ENCODE measurements at regions not wholly inside any gene's neighbourhood (a gene's known extent, or its start where the extent isn't known, plus 50 kb on each side); places are given as distances from the start of the nearest gene placed in this dataset.

GRCh38 chr1:221913351-221913892, 171.5 kb upstream of the DUSP10 start:
- CTCF ChIA-PET = no interaction called here
- no peak for DNase-seq
- no peak overlapping the region for H3K27ac Mint-ChIP-seq (ENCODE audit: unreplicated experiment)
- H3K4me3 Mint-ChIP-seq (ENCODE audit: unreplicated experiment) = no peak overlapping the region
- no peak for TF ChIP-seq CTCF (IDR thresholded peaks at IDR 0.05; ENCODE audit: insufficient read depth in 1 of 2, low read depth in 1 of 2, low read length in 1 of 2, severe bottlenecking in 1 of 2, unreplicated experiment in 1 of 2)
- no peaks in the 10 kb centered on the region for H3K36me3 ChIP-seq (ENCODE audit: control insufficient read depth, insufficient read depth, low read length)
- H3K27me3 Mint-ChIP-seq (ENCODE audit: insufficient read depth, unreplicated experiment) = peaks cover 5% of the 10 kb centered on the region
- BruUV-seq (replicated peaks) = no TSS peak
- H3K4me3 ChIP-seq (ENCODE audit: low read depth, low read length) = no peak overlapping the region
- no peaks in the 10 kb centered on the region for H3K27me3 ChIP-seq (replicated peaks; ENCODE audit: control insufficient read depth, insufficient read depth, low read length)
- POLR2A ChIA-PET = no interaction called here
- no peaks in the 10 kb centered on the region for H3K9me3 ChIP-seq
- no peaks in the 10 kb centered on the region for H3K4me1 ChIP-seq
- intact Hi-C loops (cut with micrococcal nuclease; ENCODE audit: unreplicated experiment) = no loop called here
- H3K9me3 Mint-ChIP-seq (ENCODE audit: unreplicated experiment) = no peaks in the 10 kb centered on the region
- no peaks in the 10 kb centered on the region for H3K36me3 Mint-ChIP-seq (ENCODE audit: insufficient read depth, unreplicated experiment)
- no peaks in the 10 kb centered on the region for H3K4me1 Mint-ChIP-seq (ENCODE audit: low read depth, unreplicated experiment)

GRCh38 chr1:221912230-221912629, 170.3 kb upstream of the DUSP10 start:
- peaks cover 5% of the 10 kb centered on the region for H3K27me3 Mint-ChIP-seq (ENCODE audit: insufficient read depth, unreplicated experiment)
- ChIA-PET POLR2A (no interaction called here), CTCF (no interaction called here)
- Histone ChIP-seq H3K9me3 (no peaks in the 10 kb centered on the region), H3K4me1 (no peaks in the 10 kb centered on the region), H3K4me3 (ENCODE audit: low read depth, low read length) (no peak overlapping the region), H3K36me3 (ENCODE audit: control insufficient read depth, insufficient read depth, low read length) (no peaks in the 10 kb centered on the region), H3K27me3 (replicated peaks; ENCODE audit: control insufficient read depth, insufficient read depth, low read length) (no peaks in the 10 kb centered on the region)
- H3K36me3 Mint-ChIP-seq (ENCODE audit: insufficient read depth, unreplicated experiment) = no peaks in the 10 kb centered on the region
- BruUV-seq (replicated peaks) = no TSS peak
- TF ChIP-seq CTCF (IDR thresholded peaks at IDR 0.05; ENCODE audit: insufficient read depth in 1 of 2, low read depth in 1 of 2, low read length in 1 of 2, severe bottlenecking in 1 of 2, unreplicated experiment in 1 of 2) = no peak
- no peaks in the 10 kb centered on the region for H3K9me3 Mint-ChIP-seq (ENCODE audit: unreplicated experiment)
- intact Hi-C loops (cut with micrococcal nuclease; ENCODE audit: unreplicated experiment) = no loop called here
- no peaks in the 10 kb centered on the region for H3K4me1 Mint-ChIP-seq (ENCODE audit: low read depth, unreplicated experiment)
- no peak overlapping the region for H3K4me3 Mint-ChIP-seq (ENCODE audit: unreplicated experiment)
- DNase-seq = no peak
- H3K27ac Mint-ChIP-seq (ENCODE audit: unreplicated experiment) = no peak overlapping the region

DNA sequence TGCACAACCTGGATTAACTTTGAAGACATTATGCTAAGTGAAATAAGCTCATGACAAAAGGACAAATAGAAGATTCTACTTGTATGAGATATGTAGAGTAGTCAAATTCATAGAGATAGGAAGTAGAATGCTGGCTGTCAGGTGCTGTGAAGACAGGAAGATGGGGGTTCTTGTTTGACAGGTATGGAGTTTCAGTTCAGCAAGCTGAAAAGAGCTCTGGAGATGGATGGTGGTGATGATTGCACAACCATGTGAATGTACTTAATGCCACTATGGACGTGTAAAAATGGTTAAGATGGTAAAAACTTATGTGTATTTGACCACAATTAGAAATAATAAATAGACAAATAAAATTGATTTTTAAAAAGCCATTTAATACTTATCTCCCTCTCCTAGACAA, 169.8 kb upstream of the DUSP10 start:
- H3K36me3 Mint-ChIP-seq (ENCODE audit: insufficient read depth, unreplicated experiment) = no peaks in the 10 kb centered on the region
- peaks cover 5% of the 10 kb centered on the region for H3K27me3 Mint-ChIP-seq (ENCODE audit: insufficient read depth, unreplicated experiment)
- TF ChIP-seq CTCF (IDR thresholded peaks at IDR 0.05; ENCODE audit: insufficient read depth in 1 of 2, low read depth in 1 of 2, low read length in 1 of 2, severe bottlenecking in 1 of 2, unreplicated experiment in 1 of 2) = no peak
- ChIA-PET CTCF (no interaction called here), POLR2A (no interaction called here)
- no peaks in the 10 kb centered on the region for H3K4me1 ChIP-seq
- no peaks in the 10 kb centered on the region for H3K9me3 Mint-ChIP-seq (ENCODE audit: unreplicated experiment)
- no TSS peak for BruUV-seq (replicated peaks)
- no peaks in the 10 kb centered on the region for H3K36me3 ChIP-seq (ENCODE audit: control insufficient read depth, insufficient read depth, low read length)
- H3K4me3 Mint-ChIP-seq (ENCODE audit: unreplicated experiment) = no peak overlapping the region
- H3K4me3 ChIP-seq (ENCODE audit: low read depth, low read length) = no peak overlapping the region
- no peaks in the 10 kb centered on the region for H3K27me3 ChIP-seq (replicated peaks; ENCODE audit: control insufficient read depth, insufficient read depth, low read length)
- no peaks in the 10 kb centered on the region for H3K4me1 Mint-ChIP-seq (ENCODE audit: low read depth, unreplicated experiment)
- no peak overlapping the region for H3K27ac Mint-ChIP-seq (ENCODE audit: unreplicated experiment)
- intact Hi-C loops (cut with micrococcal nuclease; ENCODE audit: unreplicated experiment) = no loop called here
- no peak for DNase-seq
- H3K9me3 ChIP-seq = no peaks in the 10 kb centered on the region

All from Caco-2 (cell line).